DOHH2 (cell line): ENCODE measurements at regions not wholly inside any gene's neighbourhood (a gene's known extent, or its start where the extent isn't known, plus 50 kb on each side); places are given as distances from the start of the nearest gene placed in this dataset.

Source experiments
- H3F3A ChIP-seq: fragments of 200-600 bp; sonication (generic), shearing (Covaris generic); 2 replicates; pipeline ENCODE4 v1.6.0; 2016; ENCODE audit warnings: antibody characterized with exemption, mild to moderate bottlenecking; ENCODE audit not compliant: control insufficient read depth, insufficient read depth
- H3K27ac ChIP-seq: fragments of 200-600 bp; sonication (generic); 2 replicates; pipeline ENCODE4 v1.5.1; 2014; ENCODE audit warnings: low read depth, mild to moderate bottlenecking, low read length, moderate library complexity
- H3K27me3 ChIP-seq: fragments of 200-600 bp; sonication (generic); 2 replicates; pipeline ENCODE4 v1.6.1; 2014; ENCODE audit warnings: mild to moderate bottlenecking, low read length, mixed read lengths; ENCODE audit not compliant: control insufficient read depth
- H3K36me3 ChIP-seq: fragments of 200-600 bp; sonication (generic); 2 replicates; pipeline ENCODE4 v1.6.1; 2014; ENCODE audit warnings: mild to moderate bottlenecking, low read length, moderate library complexity, mixed read lengths; ENCODE audit not compliant: control insufficient read depth
- H3K4me1 ChIP-seq: fragments of 200-600 bp; sonication (generic); 2 replicates; pipeline ENCODE4 v1.6.1; 2014; ENCODE audit warnings: mild to moderate bottlenecking, low read length, mixed read lengths; ENCODE audit not compliant: control insufficient read depth
- H3K4me2 ChIP-seq: fragments of 200-600 bp; sonication (generic); 2 replicates; pipeline ENCODE4 v1.6.0; 2014; ENCODE audit warnings: mild to moderate bottlenecking, low read length, moderate library complexity
- H3K4me3 ChIP-seq: fragments of 200-600 bp; sonication (generic); 2 replicates; pipeline ENCODE4 v1.5.1; 2014; ENCODE audit warnings: mild to moderate bottlenecking, low read length, mixed read lengths
- H3K79me2 ChIP-seq: fragments of 200-600 bp; sonication (generic); 2 replicates; pipeline ENCODE4 v1.6.1; 2014; ENCODE audit warnings: mild to moderate bottlenecking, low read length, mixed read lengths; ENCODE audit not compliant: control insufficient read depth
- H3K9me2 ChIP-seq: fragments of 200-600 bp; sonication (generic); replicated peaks from 2 replicates; pipeline ENCODE4 v1.6.1; 2014; ENCODE audit warnings: mild to moderate bottlenecking, low read length, mixed read lengths; ENCODE audit not compliant: control insufficient read depth
- H3K9me3 ChIP-seq: fragments of 200-600 bp; sonication (generic); 2 replicates; pipeline ENCODE4 v1.6.1; 2014; ENCODE audit warnings: antibody characterized with exemption, low read length, mixed read lengths; ENCODE audit not compliant: control insufficient read depth, insufficient read depth
- H4K20me1 ChIP-seq: fragments of 200-600 bp; sonication (generic); 2 replicates; pipeline ENCODE4 v1.6.0; 2014; ENCODE audit warnings: low read depth, mild to moderate bottlenecking, antibody characterized with exemption, low read length, moderate library complexity; ENCODE audit not compliant: control insufficient read depth, insufficient read depth
- CTCF ChIP-seq: fragments of 200-600 bp; sonication (generic); IDR thresholded peaks from one replicate; pipeline ENCODE4 v1.5.1; 2014; ENCODE audit warnings: antibody characterized with exemption, mild to moderate bottlenecking, low read depth, low read length; ENCODE audit not compliant: poor library complexity, severe bottlenecking
- EZH2phosphoT487 ChIP-seq: fragments of 200-600 bp; sonication (generic); IDR thresholded peaks from 2 replicates; pipeline ENCODE4 v1.6.1; 2017; ENCODE audit warnings: borderline replicate concordance, mild to moderate bottlenecking, antibody characterized with exemption, low read length, moderate library complexity, mixed read lengths

DNA sequence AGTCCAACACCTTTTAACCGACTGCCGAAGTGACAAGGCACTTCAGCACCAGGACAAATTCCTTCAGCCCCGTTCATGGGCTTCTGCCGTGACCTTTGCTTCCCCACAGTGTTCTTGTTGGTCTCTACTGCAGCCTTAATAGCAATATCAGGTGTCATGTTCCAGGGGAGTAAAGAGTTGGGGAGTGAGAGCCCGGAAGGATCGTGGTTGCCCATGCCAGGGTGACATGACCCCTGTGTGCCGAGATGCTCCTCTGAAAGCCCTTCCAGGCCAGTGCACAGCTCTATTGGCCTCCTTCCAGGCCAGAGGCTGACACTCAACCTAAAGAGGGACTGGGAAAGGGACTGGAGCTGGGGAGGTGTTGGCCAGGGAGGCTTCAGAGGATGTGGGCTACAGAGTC lies 279.2 kb downstream of the CYRIA start:
- Histone ChIP-seq H3K27ac (no peak overlapping the region), H3K9me3 (no peaks in the 10 kb centered on the region), H3K36me3 (no peaks in the 10 kb centered on the region), H3K9me2 (no peaks in the 10 kb centered on the region), H3K4me2 (no peak overlapping the region), H4K20me1 (no peaks in the 10 kb centered on the region), H3F3A (no peaks in the 10 kb centered on the region), H3K4me1 (no peaks in the 10 kb centered on the region), H3K27me3 (no peaks in the 10 kb centered on the region), H3K4me3 (no peak overlapping the region), H3K79me2 (no peaks in the 10 kb centered on the region)
- TF ChIP-seq CTCF (no peak), EZH2phosphoT487 (no peak)

DNA sequence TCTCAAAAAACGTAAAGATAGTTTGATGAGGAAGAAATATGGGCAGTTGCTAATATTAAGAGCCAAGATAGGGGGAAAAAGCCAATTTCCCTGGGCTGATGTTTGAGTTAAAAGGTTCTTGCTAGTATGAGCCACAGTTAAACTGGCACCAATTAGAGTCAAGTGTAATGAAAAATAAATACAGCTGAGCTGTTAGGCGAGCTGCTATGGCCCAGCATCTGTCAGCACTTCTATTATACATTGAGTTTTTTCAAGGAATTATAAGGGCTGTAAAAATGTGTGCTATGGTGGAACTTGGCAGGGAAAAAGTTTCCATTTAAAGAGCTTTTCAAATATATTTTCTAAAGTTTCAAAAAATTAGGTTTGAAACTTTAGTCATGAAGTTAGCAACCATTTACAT lies 279.6 kb downstream of the CYRIA start:
- H3K27me3 ChIP-seq = no peaks in the 10 kb centered on the region
- TF ChIP-seq EZH2phosphoT487 = no peak
- TF ChIP-seq CTCF = no peak

DNA sequence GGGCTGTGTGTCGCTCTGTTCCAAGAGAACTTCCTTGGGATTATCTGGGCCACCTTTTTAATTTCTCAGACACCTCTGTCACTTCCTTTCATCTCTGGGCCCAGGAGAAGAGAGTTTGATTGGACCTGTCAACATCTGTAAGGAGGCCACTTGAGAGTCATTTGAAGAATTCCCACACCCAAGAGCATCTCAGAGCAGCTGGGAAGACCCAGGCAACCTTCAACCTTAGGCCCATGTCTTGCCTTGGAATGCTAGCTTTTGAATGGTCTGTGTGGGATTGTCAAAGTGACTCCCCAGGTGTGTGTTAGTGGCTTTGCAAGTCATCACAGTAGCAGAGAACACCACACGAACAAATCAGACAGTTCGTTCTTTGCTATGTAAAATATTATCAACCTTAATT lies 280.3 kb downstream of the CYRIA start:
- no peak for TF ChIP-seq EZH2phosphoT487
- TF ChIP-seq CTCF = no peak
- H3K4me2 ChIP-seq = no peak overlapping the region
- no peaks in the 10 kb centered on the region for H3K4me1 ChIP-seq
- H4K20me1 ChIP-seq = no peaks in the 10 kb centered on the region
- no peaks in the 10 kb centered on the region for H3K9me2 ChIP-seq
- no peaks in the 10 kb centered on the region for H3K9me3 ChIP-seq
- no peaks in the 10 kb centered on the region for H3K36me3 ChIP-seq
- no peak overlapping the region for H3K4me3 ChIP-seq
- no peak overlapping the region for H3K27ac ChIP-seq
- H3K27me3 ChIP-seq = no peaks in the 10 kb centered on the region
- no peaks in the 10 kb centered on the region for H3K79me2 ChIP-seq
- H3F3A ChIP-seq = no peaks in the 10 kb centered on the region

More for the DNA sequence above, 279.6 kb downstream of the CYRIA start:
- Histone ChIP-seq H3F3A (no peaks in the 10 kb centered on the region), H4K20me1 (no peaks in the 10 kb centered on the region), H3K9me3 (no peaks in the 10 kb centered on the region), H3K36me3 (no peaks in the 10 kb centered on the region), H3K4me1 (no peaks in the 10 kb centered on the region), H3K27ac (no peak overlapping the region), H3K4me3 (no peak overlapping the region), H3K9me2 (no peaks in the 10 kb centered on the region), H3K4me2 (no peak overlapping the region), H3K79me2 (no peaks in the 10 kb centered on the region)

DNA sequence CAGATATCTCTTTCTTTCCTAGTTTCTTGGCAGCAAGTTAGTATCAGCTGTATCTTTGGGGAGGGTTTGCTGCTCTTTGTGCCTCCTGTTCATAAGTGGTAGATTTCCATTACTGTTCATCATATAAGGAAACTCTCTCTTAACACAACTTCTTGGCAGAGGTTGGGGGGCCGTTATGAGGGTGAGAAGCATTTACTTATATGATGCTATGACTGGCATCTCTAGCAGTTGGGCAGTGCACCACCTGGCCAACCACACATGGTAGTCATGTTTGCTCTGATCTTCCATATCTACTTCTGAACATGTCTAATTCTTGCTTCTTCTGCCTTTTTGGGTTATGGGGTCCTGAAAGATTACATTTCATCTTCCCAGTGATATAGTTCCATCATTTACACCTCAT lies 282.2 kb downstream of the CYRIA start:
- no peaks in the 10 kb centered on the region for H3K9me2 ChIP-seq
- TF ChIP-seq CTCF (no peak), EZH2phosphoT487 (no peak)
- no peaks in the 10 kb centered on the region for H4K20me1 ChIP-seq
- no peaks in the 10 kb centered on the region for H3K4me1 ChIP-seq
- no peaks in the 10 kb centered on the region for H3K27me3 ChIP-seq
- no peak overlapping the region for H3K4me2 ChIP-seq
- no peaks in the 10 kb centered on the region for H3K9me3 ChIP-seq
- no peaks in the 10 kb centered on the region for H3K79me2 ChIP-seq
- H3K36me3 ChIP-seq = no peaks in the 10 kb centered on the region
- H3F3A ChIP-seq = no peaks in the 10 kb centered on the region
- no peak overlapping the region for H3K4me3 ChIP-seq
- no peak overlapping the region for H3K27ac ChIP-seq
